Prostate gland (tissue), 2 donors: ENCODE measurements at regions not wholly inside any gene's neighbourhood (a gene's known extent, or its start where the extent isn't known, plus 50 kb on each side); places are given as distances from the start of the nearest gene placed in this dataset.

ENCODE experiments used
- DNase-seq: peaks from one replicate; pipeline ENCODE4 v3.0.0-alpha.2; 2019; ENCODE audit warnings: low spot score
- H3K27ac ChIP-seq, 2 donors: fragments of 200-600 bp; sonication (generic); 2 replicates each; pipeline ENCODE4 v1.5.1; 2017 to 2019
- H3K27me3 ChIP-seq: fragments of 200-600 bp; sonication (generic); replicated peaks from 2 replicates; pipeline ENCODE4 v1.5.1; 2019; ENCODE audit not compliant: insufficient read depth
- H3K36me3 ChIP-seq, 2 donors: fragments of 200-600 bp; sonication (generic); 1 replicate in 1 of 2; 2 replicates in 1 of 2; pipeline versions ENCODE4 v1.5.1 to v1.8.1; 2017 to 2019
- H3K4me1 ChIP-seq: fragments of 200-600 bp; sonication (generic); replicated peaks from 2 replicates; pipeline ENCODE4 v1.5.1; 2019
- H3K4me3 ChIP-seq, 2 donors: fragments of 200-600 bp; sonication (generic); 2 replicates each; pipeline ENCODE4 v1.5.1; 2017 to 2019
- H3K9me3 ChIP-seq: fragments of 200-600 bp; sonication (generic); 2 replicates; pipeline ENCODE4 v1.5.1; 2017
- POLR2A ChIP-seq: fragments of 450-650 bp; IDR thresholded peaks from one replicate; pipeline ENCODE4 v1.6.1; 2016; ENCODE audit warnings: antibody characterized with exemption, mild to moderate bottlenecking
- POLR2AphosphoS5 ChIP-seq: sonication (generic); formaldehyde crosslinking; IDR thresholded peaks from one replicate; pipeline ENCODE4 v1.6.1; 2017; ENCODE audit warnings: antibody characterized with exemption
- WGBS: methylation state at CpG from one replicate; pipeline ENCODE4 v1.1.5; 2018; 5-methylcytosine and 5-hydroxymethylcytosine counted together
- intact Hi-C: fragments of 100-400 bp; cut with DNase I; formaldehyde crosslinking; loops from one replicate; pipeline ENCODE4 v1.14.2; 2022
- TF ChIP-seq, protein P1 (sequence below), 4 experiments: fragments of 200-600 bp in 2 of 4; fragments of 450-650 bp in 2 of 4; sonication (generic) in 2 of 4; IDR thresholded peaks; 1 replicate in 3 of 4; 2 replicates in 1 of 4; pipeline ENCODE4 v1.5.1; 2016 to 2019; ENCODE audit warnings: antibody characterized with exemption in 4 of 4, mild to moderate bottlenecking in 2 of 4, moderate library complexity in 2 of 4

DNA sequence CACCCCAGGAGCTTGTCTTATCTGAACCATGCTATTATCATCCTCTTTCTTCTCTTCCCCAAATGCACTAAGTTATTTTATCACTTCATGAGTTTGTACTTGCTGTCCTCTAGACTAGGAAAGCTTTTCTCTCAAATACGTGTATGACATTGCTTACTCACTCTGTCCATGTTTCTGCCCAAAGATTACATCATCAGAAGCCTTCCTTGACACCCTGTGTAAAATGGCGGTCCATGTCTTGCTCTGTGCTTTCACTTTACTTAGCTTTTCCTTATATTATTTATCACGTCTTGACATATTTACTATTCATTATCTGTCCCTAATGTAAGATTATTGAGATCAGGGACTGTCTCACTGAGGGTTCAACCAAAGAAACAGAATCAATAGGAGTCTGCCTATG is 196.1 kb upstream of the ZEB2 start:
- Histone ChIP-seq H3K36me3 (no peaks in the 10 kb centered on the region), H3K27me3 (no peaks in the 10 kb centered on the region), H3K9me3 (no peaks in the 10 kb centered on the region), H3K4me1 (no peaks in the 10 kb centered on the region), H3K27ac (no peak overlapping the region), H3K4me3 (no peak overlapping the region)
- 91% methylated on average over 3 of the region's 3 CpGs for WGBS
- TF ChIP-seq, protein P1, sequence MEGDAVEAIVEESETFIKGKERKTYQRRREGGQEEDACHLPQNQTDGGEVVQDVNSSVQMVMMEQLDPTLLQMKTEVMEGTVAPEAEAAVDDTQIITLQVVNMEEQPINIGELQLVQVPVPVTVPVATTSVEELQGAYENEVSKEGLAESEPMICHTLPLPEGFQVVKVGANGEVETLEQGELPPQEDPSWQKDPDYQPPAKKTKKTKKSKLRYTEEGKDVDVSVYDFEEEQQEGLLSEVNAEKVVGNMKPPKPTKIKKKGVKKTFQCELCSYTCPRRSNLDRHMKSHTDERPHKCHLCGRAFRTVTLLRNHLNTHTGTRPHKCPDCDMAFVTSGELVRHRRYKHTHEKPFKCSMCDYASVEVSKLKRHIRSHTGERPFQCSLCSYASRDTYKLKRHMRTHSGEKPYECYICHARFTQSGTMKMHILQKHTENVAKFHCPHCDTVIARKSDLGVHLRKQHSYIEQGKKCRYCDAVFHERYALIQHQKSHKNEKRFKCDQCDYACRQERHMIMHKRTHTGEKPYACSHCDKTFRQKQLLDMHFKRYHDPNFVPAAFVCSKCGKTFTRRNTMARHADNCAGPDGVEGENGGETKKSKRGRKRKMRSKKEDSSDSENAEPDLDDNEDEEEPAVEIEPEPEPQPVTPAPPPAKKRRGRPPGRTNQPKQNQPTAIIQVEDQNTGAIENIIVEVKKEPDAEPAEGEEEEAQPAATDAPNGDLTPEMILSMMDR (IDR thresholded peaks at IDR 0.05), result no peak
- TF ChIP-seq POLR2AphosphoS5, result no peak
- no peak for TF ChIP-seq POLR2A
- intact Hi-C loops, result no loop called here
- DNase-seq, result no peak

DNA sequence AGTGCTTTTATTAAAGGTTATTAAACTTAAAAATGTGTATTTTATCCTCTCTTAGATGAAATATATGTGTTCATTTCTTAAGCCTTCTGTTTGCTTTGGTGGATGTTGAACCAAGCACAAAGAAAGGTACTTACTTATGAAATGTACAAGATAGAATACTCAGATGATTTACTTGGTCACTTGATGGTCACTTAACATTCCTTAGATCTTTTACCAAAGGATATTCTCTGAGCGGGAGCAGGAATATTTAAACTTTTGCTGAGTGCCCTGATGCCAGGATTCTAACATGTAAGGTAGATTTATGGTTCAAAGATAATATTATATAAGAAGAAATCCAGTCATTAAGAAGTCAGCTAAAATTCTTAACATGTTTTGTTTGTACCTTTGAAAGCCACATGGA is 193.5 kb upstream of the ZEB2 start:
- TF ChIP-seq POLR2A, result no peak
- Histone ChIP-seq H3K27me3 (no peaks in the 10 kb centered on the region), H3K4me3 (no peak overlapping the region), H3K36me3 (no peaks in the 10 kb centered on the region), H3K9me3 (no peaks in the 10 kb centered on the region), H3K4me1 (no peaks in the 10 kb centered on the region), H3K27ac (no peak overlapping the region)
- DNase-seq, result no peak
- intact Hi-C loops, result no loop called here
- 56% methylated on average over 1 of the region's 1 CpG for WGBS

DNA sequence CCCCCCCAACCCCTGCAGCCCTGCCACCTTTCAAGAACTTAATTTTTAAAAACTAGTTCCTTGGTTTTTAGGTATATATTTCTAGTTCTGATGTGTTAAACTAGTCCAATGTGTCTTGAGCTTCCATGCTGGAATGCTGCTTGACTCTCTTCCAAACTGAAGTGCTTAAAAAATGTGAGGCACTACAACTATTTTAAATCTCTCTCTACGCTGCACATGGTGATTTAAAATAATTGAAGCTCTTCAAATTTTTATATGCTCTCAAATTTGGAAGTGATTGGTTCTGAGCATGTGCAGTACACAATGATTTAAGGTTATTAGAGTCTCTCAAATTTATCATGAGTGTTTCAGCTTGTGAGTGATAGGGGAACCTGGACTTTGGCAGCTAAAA is 192.6 kb upstream of the ZEB2 start:
- intact Hi-C loops, result no loop called here
- Histone ChIP-seq H3K9me3 (no peaks in the 10 kb centered on the region), H3K36me3 (no peaks in the 10 kb centered on the region), H3K27ac (no peak overlapping the region), H3K4me1 (no peaks in the 10 kb centered on the region), H3K4me3 (no peak overlapping the region), H3K27me3 (no peaks in the 10 kb centered on the region)
- WGBS, result 56% methylated on average over 1 of the region's 1 CpG
- DNase-seq, result no peak
- TF ChIP-seq POLR2A (no peak), POLR2AphosphoS5 (no peak)
- TF ChIP-seq, protein P1 (IDR thresholded peaks at IDR 0.05), result no peak

- Histone ChIP-seq H3K36me3 (no peaks in the 10 kb centered on the region), H3K4me3 (no peak overlapping the region), H3K27ac (no peak overlapping the region), H3K9me3 (no peaks in the 10 kb centered on the region), H3K4me1 (no peaks in the 10 kb centered on the region), H3K27me3 (no peaks in the 10 kb centered on the region)
- intact Hi-C loops, result no loop called here
- no peak for DNase-seq
- TF ChIP-seq POLR2A, result no peak
- TF ChIP-seq, protein P1 (IDR thresholded peaks at IDR 0.05), result no peak
- 85% methylated on average over 7 of the region's 7 CpGs for WGBS
These were observed 192.0 kb upstream of the ZEB2 start for GRCh38 chr2:144711630-144712549.

DNA sequence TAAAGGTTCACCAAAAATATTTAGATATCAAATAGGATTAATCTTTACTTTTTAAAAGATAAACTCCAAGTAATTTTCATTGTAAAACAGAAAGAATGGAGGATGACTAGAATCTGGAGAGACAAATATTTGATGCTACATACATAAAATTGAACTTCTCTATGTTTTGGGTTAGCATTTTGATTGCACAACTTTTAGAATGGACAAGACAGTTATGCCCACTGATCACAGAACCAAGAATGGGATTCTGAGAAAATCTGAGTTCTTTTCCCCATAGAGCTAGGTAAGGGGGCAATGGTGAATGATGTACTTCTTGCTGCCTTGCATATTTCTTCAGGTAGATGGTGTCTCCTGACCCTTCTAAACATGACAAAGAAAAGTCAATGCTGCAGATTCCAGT is 191.2 kb upstream of the ZEB2 start:
- H3K27me3 ChIP-seq, result no peaks in the 10 kb centered on the region
- H3K36me3 ChIP-seq, result no peaks in the 10 kb centered on the region
- H3K4me1 ChIP-seq, result no peaks in the 10 kb centered on the region
- no peaks in the 10 kb centered on the region for H3K9me3 ChIP-seq
- DNase-seq, result no peak
- TF ChIP-seq, protein P1 (IDR thresholded peaks at IDR 0.05), result no peak
- TF ChIP-seq POLR2A (no peak), POLR2AphosphoS5 (no peak)
- no peak overlapping the region for H3K27ac ChIP-seq
- intact Hi-C loops, result no loop called here
- no peak overlapping the region for H3K4me3 ChIP-seq
